SK-N-SH (cell line): ENCODE measurements at regions not wholly inside any gene's neighbourhood (a gene's known extent, or its start where the extent isn't known, plus 50 kb on each side); places are given as distances from the start of the nearest gene placed in this dataset.

Experiments used
- CTCF ChIA-PET: fragments of 300-600, 350-600 bp; formaldehyde crosslinking; extraction: SDS; loops from one replicate; lab custom pipeline; 2021; lab: Yijun Ruan, JAX
- POLR2A ChIA-PET: fragments of 350-600 bp; sonication (Branson Sonifier 250); formaldehyde crosslinking; extraction: SDS; loops from one replicate; lab custom pipeline; 2020; ENCODE audit warnings: antibody characterized with exemption, inconsistent platforms; lab: Yijun Ruan, JAX
- DNase-seq: peaks from one replicate; pipeline ENCODE4 v3.0.0; 2012
- H2AFZ ChIP-seq: fragments of 200-600 bp; sonication (generic); 2 replicates; pipeline ENCODE4 v1.8.1; 2016; ENCODE audit warnings: antibody characterized with exemption, mild to moderate bottlenecking, low read depth
- H3F3A ChIP-seq: fragments of 200-600 bp; sonication (generic); replicated peaks from 2 replicates; pipeline ENCODE3; 2016; ENCODE audit warnings: antibody characterized with exemption, mild to moderate bottlenecking; ENCODE audit not compliant: insufficient read depth
- H3K27ac ChIP-seq, 2 experiments: fragments of 200-500 bp in 1 of 2; fragments of 200-600 bp in 1 of 2; sonication (Bioruptor generic) in 1 of 2; sonication (generic), shearing (Covaris generic) in 1 of 2; 2 replicates each; pipeline versions ENCODE4 v1.5.1 to v1.6.1; 2014 to 2016; ENCODE audit warnings: low read depth in 2 of 2, inconsistent platforms in 1 of 2, low read length in 1 of 2, mild to moderate bottlenecking in 1 of 2, mixed read lengths in 1 of 2
- H3K27me3 ChIP-seq: fragments of 200-600 bp; sonication (generic), shearing (Covaris generic); 2 replicates; pipeline ENCODE4 v1.6.1; 2016; ENCODE audit warnings: mixed run types; ENCODE audit not compliant: insufficient read depth
- H3K36me3 ChIP-seq, 2 experiments: fragments of 200-500 bp in 1 of 2; fragments of 200-600 bp in 1 of 2; sonication (Bioruptor generic) in 1 of 2; sonication (generic) in 1 of 2; replicated peaks in 1 of 2; 2 replicates each; pipeline versions ENCODE3 to v1.5.1; 2014 to 2016; ENCODE audit warnings: low read length in 1 of 2, mild to moderate bottlenecking in 1 of 2; ENCODE audit not compliant: insufficient read depth in 2 of 2, control insufficient read depth in 1 of 2
- H3K4me1 ChIP-seq, 2 experiments: fragments of 200-500 bp in 1 of 2; fragments of 200-600 bp in 1 of 2; sonication (Bioruptor generic) in 1 of 2; sonication (generic), shearing (Covaris generic) in 1 of 2; 2 replicates each; pipeline versions ENCODE4 v1.5.1 to v1.6.1; 2014 to 2016; ENCODE audit warnings: low read depth in 1 of 2, low read length in 1 of 2, mixed run types in 1 of 2; ENCODE audit not compliant: insufficient read depth in 2 of 2, control insufficient read depth in 1 of 2
- H3K4me2 ChIP-seq: fragments of 200-600 bp; sonication (generic), shearing (Covaris generic); 2 replicates; pipeline ENCODE4 v1.6.1; 2017; ENCODE audit warnings: mixed run types
- H3K4me3 ChIP-seq, 2 experiments: fragments of 200-500 bp in 1 of 2; fragments of 200-600 bp in 1 of 2; sonication (Bioruptor generic) in 1 of 2; sonication (generic), shearing (Covaris generic) in 1 of 2; 2 replicates each; pipeline versions ENCODE4 v1.5.1 to v1.8.1; 2014 to 2016; ENCODE audit warnings: low read depth in 2 of 2, inconsistent platforms in 1 of 2, low read length in 1 of 2, mild to moderate bottlenecking in 1 of 2, mixed read lengths in 1 of 2, moderate library complexity in 1 of 2
- H3K79me2 ChIP-seq: fragments of 200-600 bp; sonication (generic); 2 replicates; pipeline ENCODE4 v1.8.1; 2017; ENCODE audit warnings: mild to moderate bottlenecking; ENCODE audit not compliant: insufficient read depth
- H3K9ac ChIP-seq: fragments of 200-600 bp; sonication (generic); 2 replicates; pipeline ENCODE4 v1.6.1; 2017; ENCODE audit warnings: mixed run types
- H3K9me2 ChIP-seq: fragments of 200-600 bp; sonication (generic); 2 replicates; pipeline ENCODE4 v1.6.1; 2017; ENCODE audit warnings: mixed run types
- H3K9me3 ChIP-seq: fragments of 200-600 bp; sonication (generic); 2 replicates; pipeline ENCODE4 v1.6.1; 2017; ENCODE audit warnings: mixed run types, mild to moderate bottlenecking, moderate library complexity
- H4K20me1 ChIP-seq: fragments of 200-600 bp; sonication (generic); 2 replicates; pipeline ENCODE4 v1.6.1; 2017; ENCODE audit warnings: mild to moderate bottlenecking, mixed run types; ENCODE audit not compliant: insufficient read depth
- FOXM1 ChIP-seq: IDR thresholded peaks from 2 replicates; pipeline ENCODE4 v1.4.0; 2012; ENCODE audit warnings: low read depth, mild to moderate bottlenecking
- MXI1 ChIP-seq: IDR thresholded peaks from 2 replicates; pipeline ENCODE4 v1.6.1; 2012; ENCODE audit warnings: mild to moderate bottlenecking, low read depth, low read length, improper control_type of control experiment
- POLR2AphosphoS5 ChIP-seq: IDR thresholded peaks from 2 replicates; pipeline ENCODE4 v1.6.1; 2012; ENCODE audit warnings: low read depth, low read length
- RXRA ChIP-seq: IDR thresholded peaks from 2 replicates; pipeline ENCODE4 v1.4.0; 2012; ENCODE audit warnings: low read depth, mild to moderate bottlenecking, borderline replicate concordance
- SIN3A ChIP-seq: IDR thresholded peaks from 2 replicates; pipeline ENCODE4 v1.6.1; 2012; ENCODE audit warnings: low read depth, mild to moderate bottlenecking, low read length, moderate library complexity, borderline replicate concordance
- YY1 ChIP-seq: IDR thresholded peaks from 2 replicates; pipeline ENCODE4 v1.4.0; 2012; ENCODE audit warnings: low read depth, mild to moderate bottlenecking
- WGBS: methylation state at CpG from one replicate; pipeline ENCODE4 v1.1.6; 2017; ENCODE audit warnings: low lambda C conversion rate; 5-methylcytosine and 5-hydroxymethylcytosine counted together
- TF ChIP-seq, protein P1 (sequence below): fragments of 200-600 bp; sonication (generic); IDR thresholded peaks from 2 replicates; pipeline ENCODE4 v1.6.1; 2017; ENCODE audit warnings: antibody characterized with exemption, mild to moderate bottlenecking, moderate library complexity
- TF ChIP-seq, protein P2 (sequence below): IDR thresholded peaks from 2 replicates; pipeline ENCODE4 v1.6.1; 2012; ENCODE audit warnings: mild to moderate bottlenecking, low read depth, low read length, moderate library complexity
- TF ChIP-seq, protein P3 (sequence below): fragments of 150-350 bp; IDR thresholded peaks from 2 replicates; pipeline ENCODE4 v1.6.1; 2016; ENCODE audit warnings: mild to moderate bottlenecking, low read depth, low read length

DNA sequence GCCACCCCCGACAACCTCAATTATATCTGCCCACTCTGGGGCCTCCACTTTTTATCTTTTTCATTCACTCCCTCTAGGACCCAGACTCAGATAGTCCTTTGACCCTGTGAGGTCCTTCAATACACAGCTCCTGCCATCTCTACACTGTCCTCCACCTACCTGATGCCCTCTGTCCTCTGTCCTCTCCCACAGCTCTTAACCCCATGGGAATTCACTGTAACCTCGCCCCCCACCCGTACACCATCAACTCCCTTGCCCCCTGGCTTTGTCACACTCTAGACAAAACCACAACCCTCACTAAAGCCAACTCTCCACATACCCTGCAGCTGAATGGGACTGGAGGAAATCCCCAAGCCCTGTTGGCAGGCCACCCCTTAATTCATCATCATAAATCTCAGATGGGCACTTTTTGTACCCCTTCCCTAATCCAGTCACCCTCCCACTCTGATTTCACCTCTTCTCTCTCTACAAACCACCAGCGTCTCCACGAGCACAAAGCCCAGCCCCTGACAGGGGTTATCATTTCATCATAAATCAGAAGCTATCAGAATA lies 52.3 kb upstream of the ENPP6 start:
- Histone ChIP-seq H3K9ac (no peak overlapping the region), H3K9me2 (no peaks in the 10 kb centered on the region), H3K27ac (no peak overlapping the region), H3K36me3 (no peaks in the 10 kb centered on the region), H3K27me3 (no peaks in the 10 kb centered on the region), H3K4me1 (peaks cover 2 to 19% of the 10 kb centered on the region in 2 experiments; a peak in 2 of 4 replicates), H2AFZ (no peak overlapping the region), H3K9me3 (no peaks in the 10 kb centered on the region), H3K79me2 (no peaks in the 10 kb centered on the region), H3K4me3 (no peak overlapping the region), H3K4me2 (no peak overlapping the region), H3F3A (peaks cover 5% of the 10 kb centered on the region), H4K20me1 (no peaks in the 10 kb centered on the region)
- CTCF ChIA-PET, result no interaction called here
- 73% methylated on average over 5 of the region's 5 CpGs for whole genome bisulfite sequencing
- DNase-seq, result no peak
- POLR2A ChIA-PET, result no interaction called here
- TF ChIP-seq MXI1 (no peak), SIN3A (no peak), RXRA (no peak), YY1 (no peak), FOXM1 (no peak), POLR2AphosphoS5 (no peak)
- TF ChIP-seq, protein P1, sequence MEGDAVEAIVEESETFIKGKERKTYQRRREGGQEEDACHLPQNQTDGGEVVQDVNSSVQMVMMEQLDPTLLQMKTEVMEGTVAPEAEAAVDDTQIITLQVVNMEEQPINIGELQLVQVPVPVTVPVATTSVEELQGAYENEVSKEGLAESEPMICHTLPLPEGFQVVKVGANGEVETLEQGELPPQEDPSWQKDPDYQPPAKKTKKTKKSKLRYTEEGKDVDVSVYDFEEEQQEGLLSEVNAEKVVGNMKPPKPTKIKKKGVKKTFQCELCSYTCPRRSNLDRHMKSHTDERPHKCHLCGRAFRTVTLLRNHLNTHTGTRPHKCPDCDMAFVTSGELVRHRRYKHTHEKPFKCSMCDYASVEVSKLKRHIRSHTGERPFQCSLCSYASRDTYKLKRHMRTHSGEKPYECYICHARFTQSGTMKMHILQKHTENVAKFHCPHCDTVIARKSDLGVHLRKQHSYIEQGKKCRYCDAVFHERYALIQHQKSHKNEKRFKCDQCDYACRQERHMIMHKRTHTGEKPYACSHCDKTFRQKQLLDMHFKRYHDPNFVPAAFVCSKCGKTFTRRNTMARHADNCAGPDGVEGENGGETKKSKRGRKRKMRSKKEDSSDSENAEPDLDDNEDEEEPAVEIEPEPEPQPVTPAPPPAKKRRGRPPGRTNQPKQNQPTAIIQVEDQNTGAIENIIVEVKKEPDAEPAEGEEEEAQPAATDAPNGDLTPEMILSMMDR, result no peak
- TF ChIP-seq, protein P2, sequence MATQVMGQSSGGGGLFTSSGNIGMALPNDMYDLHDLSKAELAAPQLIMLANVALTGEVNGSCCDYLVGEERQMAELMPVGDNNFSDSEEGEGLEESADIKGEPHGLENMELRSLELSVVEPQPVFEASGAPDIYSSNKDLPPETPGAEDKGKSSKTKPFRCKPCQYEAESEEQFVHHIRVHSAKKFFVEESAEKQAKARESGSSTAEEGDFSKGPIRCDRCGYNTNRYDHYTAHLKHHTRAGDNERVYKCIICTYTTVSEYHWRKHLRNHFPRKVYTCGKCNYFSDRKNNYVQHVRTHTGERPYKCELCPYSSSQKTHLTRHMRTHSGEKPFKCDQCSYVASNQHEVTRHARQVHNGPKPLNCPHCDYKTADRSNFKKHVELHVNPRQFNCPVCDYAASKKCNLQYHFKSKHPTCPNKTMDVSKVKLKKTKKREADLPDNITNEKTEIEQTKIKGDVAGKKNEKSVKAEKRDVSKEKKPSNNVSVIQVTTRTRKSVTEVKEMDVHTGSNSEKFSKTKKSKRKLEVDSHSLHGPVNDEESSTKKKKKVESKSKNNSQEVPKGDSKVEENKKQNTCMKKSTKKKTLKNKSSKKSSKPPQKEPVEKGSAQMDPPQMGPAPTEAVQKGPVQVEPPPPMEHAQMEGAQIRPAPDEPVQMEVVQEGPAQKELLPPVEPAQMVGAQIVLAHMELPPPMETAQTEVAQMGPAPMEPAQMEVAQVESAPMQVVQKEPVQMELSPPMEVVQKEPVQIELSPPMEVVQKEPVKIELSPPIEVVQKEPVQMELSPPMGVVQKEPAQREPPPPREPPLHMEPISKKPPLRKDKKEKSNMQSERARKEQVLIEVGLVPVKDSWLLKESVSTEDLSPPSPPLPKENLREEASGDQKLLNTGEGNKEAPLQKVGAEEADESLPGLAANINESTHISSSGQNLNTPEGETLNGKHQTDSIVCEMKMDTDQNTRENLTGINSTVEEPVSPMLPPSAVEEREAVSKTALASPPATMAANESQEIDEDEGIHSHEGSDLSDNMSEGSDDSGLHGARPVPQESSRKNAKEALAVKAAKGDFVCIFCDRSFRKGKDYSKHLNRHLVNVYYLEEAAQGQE, result no peak
- TF ChIP-seq, protein P3, sequence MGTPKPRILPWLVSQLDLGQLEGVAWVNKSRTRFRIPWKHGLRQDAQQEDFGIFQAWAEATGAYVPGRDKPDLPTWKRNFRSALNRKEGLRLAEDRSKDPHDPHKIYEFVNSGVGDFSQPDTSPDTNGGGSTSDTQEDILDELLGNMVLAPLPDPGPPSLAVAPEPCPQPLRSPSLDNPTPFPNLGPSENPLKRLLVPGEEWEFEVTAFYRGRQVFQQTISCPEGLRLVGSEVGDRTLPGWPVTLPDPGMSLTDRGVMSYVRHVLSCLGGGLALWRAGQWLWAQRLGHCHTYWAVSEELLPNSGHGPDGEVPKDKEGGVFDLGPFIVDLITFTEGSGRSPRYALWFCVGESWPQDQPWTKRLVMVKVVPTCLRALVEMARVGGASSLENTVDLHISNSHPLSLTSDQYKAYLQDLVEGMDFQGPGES, result no peak
